OCI-LY1 (cell line): ENCODE measurements at regions not wholly inside any gene's neighbourhood (a gene's known extent, or its start where the extent isn't known, plus 50 kb on each side); places are given as distances from the start of the nearest gene placed in this dataset.

Experiments
- H2AFZ ChIP-seq: fragments of 200-600 bp; sonication (generic), shearing (Covaris generic); 2 replicates; pipeline ENCODE4 v1.6.0; 2014; ENCODE audit warnings: antibody characterized with exemption, mild to moderate bottlenecking, low read length
- H3F3A ChIP-seq: fragments of 200-600 bp; sonication (generic), shearing (Covaris generic); 2 replicates; pipeline ENCODE4 v1.6.0; 2014; ENCODE audit warnings: mild to moderate bottlenecking, antibody characterized with exemption, low read length, moderate library complexity; ENCODE audit not compliant: insufficient read depth
- H3K27ac ChIP-seq: fragments of 200-600 bp; sonication (generic); 2 replicates; pipeline ENCODE4 v1.5.1; 2014; ENCODE audit warnings: low read length, mixed run types, mild to moderate bottlenecking, low read depth; ENCODE audit not compliant: poor library complexity, severe bottlenecking
- H3K27me3 ChIP-seq: fragments of 200-600 bp; sonication (generic); 2 replicates; pipeline ENCODE4 v1.6.0; 2014; ENCODE audit warnings: antibody characterized with exemption, mild to moderate bottlenecking, low read length, moderate library complexity; ENCODE audit not compliant: insufficient read depth
- H3K36me3 ChIP-seq: fragments of 200-600 bp; sonication (generic); 2 replicates; pipeline ENCODE4 v1.6.1; 2014; ENCODE audit warnings: mild to moderate bottlenecking, antibody characterized with exemption, low read length, moderate library complexity, mixed read lengths; ENCODE audit not compliant: insufficient read depth
- H3K4me1 ChIP-seq: fragments of 200-600 bp; sonication (generic); 2 replicates; pipeline ENCODE4 v1.5.1; 2014; ENCODE audit warnings: mild to moderate bottlenecking, low read length, moderate library complexity; ENCODE audit not compliant: insufficient read depth, severe bottlenecking
- H3K4me2 ChIP-seq: fragments of 200-600 bp; sonication (generic), shearing (Covaris generic); 2 replicates; pipeline ENCODE4 v1.6.1; 2014; ENCODE audit warnings: low read length
- H3K4me3 ChIP-seq: fragments of 200-600 bp; sonication (generic); 2 replicates; pipeline ENCODE4 v1.5.1; 2014; ENCODE audit warnings: low read length, low read depth, mild to moderate bottlenecking, mixed read lengths; ENCODE audit not compliant: poor library complexity, severe bottlenecking
- H3K79me2 ChIP-seq: fragments of 200-600 bp; shearing (Covaris generic); 2 replicates; pipeline ENCODE4 v1.6.1; 2016; ENCODE audit warnings: mixed run types, low read length, mixed read lengths; ENCODE audit not compliant: insufficient read depth
- H3K9ac ChIP-seq: fragments of 200-600 bp; sonication (generic), shearing (Covaris generic); 2 replicates; pipeline ENCODE4 v1.6.1; 2014; ENCODE audit warnings: mild to moderate bottlenecking, low read length, mixed read lengths
- H3K9me2 ChIP-seq: fragments of 200-600 bp; sonication (generic), shearing (Covaris generic); 2 replicates; pipeline ENCODE4 v1.6.1; 2014; ENCODE audit warnings: low read depth, mild to moderate bottlenecking, low read length, mixed read lengths
- H3K9me3 ChIP-seq: fragments of 200-600 bp; shearing (Covaris generic); 2 replicates; pipeline ENCODE4 v1.6.1; 2014; ENCODE audit warnings: low read length, mixed read lengths
- H4K20me1 ChIP-seq: fragments of 200-600 bp; sonication (generic), shearing (Covaris generic); 2 replicates; pipeline ENCODE4 v1.6.0; 2016; ENCODE audit warnings: mild to moderate bottlenecking, low read length; ENCODE audit not compliant: insufficient read depth
- EZH2 ChIP-seq: fragments of 200-600 bp; sonication (generic), shearing (Covaris generic); IDR thresholded peaks from 2 replicates; pipeline ENCODE4 v1.8.0; 2017; ENCODE audit warnings: borderline replicate concordance, mixed run types, mild to moderate bottlenecking, antibody characterized with exemption, low read length, moderate library complexity, mixed read lengths
- TF ChIP-seq, protein P1 (sequence below): fragments of 200-600 bp; sonication (generic), shearing (Covaris generic); IDR thresholded peaks from 2 replicates; pipeline ENCODE4 v1.5.1; 2017; ENCODE audit warnings: mild to moderate bottlenecking, antibody characterized with exemption, low read length, moderate library complexity, mixed read lengths

DNA sequence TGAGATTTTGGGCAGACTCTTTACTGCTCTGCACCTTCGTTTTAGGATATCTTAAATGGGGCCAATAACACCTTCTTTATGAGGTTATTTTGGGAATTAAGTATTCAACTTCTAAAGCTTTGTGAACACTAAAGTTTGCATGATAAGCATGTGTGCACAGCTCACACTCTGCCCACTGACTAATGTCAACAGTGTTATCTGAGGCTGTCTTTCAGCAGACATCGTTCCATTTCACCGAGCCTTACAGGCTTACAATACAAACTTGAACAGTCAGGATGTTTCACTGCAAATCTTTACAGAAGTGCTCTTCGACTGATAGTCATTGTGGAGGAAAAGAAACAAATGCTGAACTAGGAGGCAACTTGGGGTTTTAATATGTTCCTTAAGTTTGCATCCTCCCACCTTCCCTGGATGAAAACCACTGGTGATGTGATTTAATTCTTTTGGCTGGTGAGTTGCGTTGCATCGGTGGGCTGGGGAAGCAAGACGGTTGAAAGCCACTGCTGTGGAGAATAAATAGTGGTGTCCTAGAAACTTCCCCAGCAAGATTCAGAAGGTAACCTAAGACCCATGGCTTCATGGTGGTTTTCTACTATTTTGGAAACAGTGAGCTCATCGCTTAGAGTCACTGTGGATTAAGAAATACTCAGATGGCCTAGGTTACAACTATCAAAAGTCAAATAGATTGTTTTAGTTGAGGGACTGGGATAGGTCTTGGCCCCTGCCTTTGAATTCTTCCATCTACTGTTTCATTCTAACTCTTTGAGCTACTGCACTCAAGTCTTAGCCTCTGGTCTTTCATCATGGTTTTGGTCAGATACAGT is 167.2 kb upstream of the MAP3K7 start:
- no peaks in the 10 kb centered on the region for H3K4me1 ChIP-seq
- H4K20me1 ChIP-seq, result no peaks in the 10 kb centered on the region
- no peak overlapping the region for H2AFZ ChIP-seq
- TF ChIP-seq EZH2, result no peak
- TF ChIP-seq, protein P1, sequence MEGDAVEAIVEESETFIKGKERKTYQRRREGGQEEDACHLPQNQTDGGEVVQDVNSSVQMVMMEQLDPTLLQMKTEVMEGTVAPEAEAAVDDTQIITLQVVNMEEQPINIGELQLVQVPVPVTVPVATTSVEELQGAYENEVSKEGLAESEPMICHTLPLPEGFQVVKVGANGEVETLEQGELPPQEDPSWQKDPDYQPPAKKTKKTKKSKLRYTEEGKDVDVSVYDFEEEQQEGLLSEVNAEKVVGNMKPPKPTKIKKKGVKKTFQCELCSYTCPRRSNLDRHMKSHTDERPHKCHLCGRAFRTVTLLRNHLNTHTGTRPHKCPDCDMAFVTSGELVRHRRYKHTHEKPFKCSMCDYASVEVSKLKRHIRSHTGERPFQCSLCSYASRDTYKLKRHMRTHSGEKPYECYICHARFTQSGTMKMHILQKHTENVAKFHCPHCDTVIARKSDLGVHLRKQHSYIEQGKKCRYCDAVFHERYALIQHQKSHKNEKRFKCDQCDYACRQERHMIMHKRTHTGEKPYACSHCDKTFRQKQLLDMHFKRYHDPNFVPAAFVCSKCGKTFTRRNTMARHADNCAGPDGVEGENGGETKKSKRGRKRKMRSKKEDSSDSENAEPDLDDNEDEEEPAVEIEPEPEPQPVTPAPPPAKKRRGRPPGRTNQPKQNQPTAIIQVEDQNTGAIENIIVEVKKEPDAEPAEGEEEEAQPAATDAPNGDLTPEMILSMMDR, result no peak
- no peaks in the 10 kb centered on the region for H3F3A ChIP-seq
- H3K27me3 ChIP-seq, result no peaks in the 10 kb centered on the region
- no peak overlapping the region for H3K9ac ChIP-seq
- no peak overlapping the region for H3K4me3 ChIP-seq
- H3K9me3 ChIP-seq, result no peaks in the 10 kb centered on the region
- no peaks in the 10 kb centered on the region for H3K36me3 ChIP-seq
- no peaks in the 10 kb centered on the region for H3K9me2 ChIP-seq
- no peak overlapping the region for H3K27ac ChIP-seq
- H3K79me2 ChIP-seq, result no peaks in the 10 kb centered on the region
- H3K4me2 ChIP-seq, result no peak overlapping the region

DNA sequence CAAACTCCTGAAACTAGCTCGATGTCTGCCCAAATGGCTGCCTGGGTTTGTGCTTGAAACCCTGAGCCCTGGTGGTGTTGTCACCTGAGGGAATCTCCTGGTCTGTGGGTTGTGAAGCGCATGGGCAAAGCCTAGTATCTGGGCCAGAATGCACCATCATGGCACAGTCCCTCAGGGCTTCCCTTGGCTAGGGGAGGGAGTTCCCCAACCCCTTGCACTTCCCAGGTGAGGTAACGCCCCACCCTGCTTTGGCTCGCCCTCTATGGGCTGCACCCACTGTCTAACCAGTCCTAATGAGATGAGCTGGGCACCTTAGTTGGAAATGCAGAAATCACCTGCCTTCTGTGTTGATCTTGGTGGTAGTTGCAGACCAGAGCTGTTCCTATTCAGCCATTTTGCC is 152.9 kb upstream of the MAP3K7 start:
- Histone ChIP-seq H3K9me2 (no peaks in the 10 kb centered on the region), H4K20me1 (no peaks in the 10 kb centered on the region), H3F3A (no peaks in the 10 kb centered on the region), H3K4me3 (no peak overlapping the region), H3K9me3 (no peaks in the 10 kb centered on the region), H2AFZ (no peak overlapping the region), H3K79me2 (no peaks in the 10 kb centered on the region), H3K36me3 (no peaks in the 10 kb centered on the region), H3K27ac (no peak overlapping the region), H3K27me3 (no peaks in the 10 kb centered on the region), H3K4me2 (no peak overlapping the region), H3K9ac (no peak overlapping the region), H3K4me1 (no peaks in the 10 kb centered on the region)
- TF ChIP-seq, protein P1, result no peak
- no peak for TF ChIP-seq EZH2

DNA sequence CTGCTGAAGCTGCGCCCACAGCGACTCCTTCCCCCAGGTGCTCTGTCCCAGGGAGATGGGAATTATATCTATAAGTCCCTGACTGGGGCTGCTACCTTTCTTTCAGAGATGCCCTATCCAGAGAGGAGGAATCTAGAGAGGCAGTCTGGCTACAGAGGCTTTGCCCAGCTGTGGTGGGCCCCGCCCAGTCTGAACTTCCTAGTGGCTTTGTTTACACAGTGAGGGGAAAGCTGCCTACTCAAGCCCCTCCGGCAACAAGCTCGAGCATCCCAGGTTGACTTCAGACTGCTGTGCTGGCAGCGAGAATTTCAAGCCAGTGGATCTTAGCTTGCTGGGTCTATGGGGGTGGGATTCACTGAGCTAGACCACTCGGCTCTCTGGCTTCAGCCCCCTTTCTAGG is 152.5 kb upstream of the MAP3K7 start:
- H2AFZ ChIP-seq, result no peak overlapping the region
- H3K79me2 ChIP-seq, result no peaks in the 10 kb centered on the region
- no peak overlapping the region for H3K27ac ChIP-seq
- H3K4me2 ChIP-seq, result no peak overlapping the region
- no peaks in the 10 kb centered on the region for H3K4me1 ChIP-seq
- H3K9me3 ChIP-seq, result no peaks in the 10 kb centered on the region
- no peaks in the 10 kb centered on the region for H3K36me3 ChIP-seq
- H3K27me3 ChIP-seq, result no peaks in the 10 kb centered on the region
- no peaks in the 10 kb centered on the region for H3F3A ChIP-seq
- H3K9me2 ChIP-seq, result no peaks in the 10 kb centered on the region
- H3K4me3 ChIP-seq, result no peak overlapping the region
- H3K9ac ChIP-seq, result no peak overlapping the region
- no peaks in the 10 kb centered on the region for H4K20me1 ChIP-seq
- TF ChIP-seq, protein P1, result no peak
- TF ChIP-seq EZH2, result no peak
